ENCODE measurements at regions not wholly inside any gene's neighbourhood (a gene's known extent, or its start where the extent isn't known, plus 50 kb on each side); places are given as distances from the start of the nearest gene placed in this dataset.

DNA sequence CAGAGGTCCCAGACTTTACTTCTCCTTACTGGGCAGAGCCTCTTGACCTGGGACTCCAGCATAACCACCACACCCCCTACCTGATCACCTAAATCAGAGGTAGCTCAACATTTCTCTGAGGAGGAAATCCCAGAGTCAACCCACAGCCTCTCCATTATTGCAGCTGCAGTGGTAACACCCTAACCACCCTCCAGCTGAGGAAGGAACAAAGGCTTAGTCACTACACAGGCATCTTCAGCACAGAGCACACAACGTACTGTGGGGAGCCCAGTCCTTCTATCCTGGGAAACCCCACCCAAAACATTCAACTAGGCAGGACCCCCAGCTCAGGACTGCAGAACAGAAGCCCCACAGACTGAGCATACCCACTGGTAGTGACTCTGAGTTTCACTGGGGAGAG is 824.7 kb upstream of the SLITRK5 start:
- TF ChIP-seq TCF12 (IDR thresholded peaks at IDR 0.05; ENCODE audit: low read depth) (no peak), RAD21 (IDR thresholded peaks at IDR 0.05; ENCODE audit: low read depth) (no peak), EP300 (IDR thresholded peaks at IDR 0.05; ENCODE audit: borderline replicate concordance) (no peak), ZBTB7A (IDR thresholded peaks at IDR 0.05; ENCODE audit: low read depth) (no peak)
- TF ChIP-seq, protein P1, sequence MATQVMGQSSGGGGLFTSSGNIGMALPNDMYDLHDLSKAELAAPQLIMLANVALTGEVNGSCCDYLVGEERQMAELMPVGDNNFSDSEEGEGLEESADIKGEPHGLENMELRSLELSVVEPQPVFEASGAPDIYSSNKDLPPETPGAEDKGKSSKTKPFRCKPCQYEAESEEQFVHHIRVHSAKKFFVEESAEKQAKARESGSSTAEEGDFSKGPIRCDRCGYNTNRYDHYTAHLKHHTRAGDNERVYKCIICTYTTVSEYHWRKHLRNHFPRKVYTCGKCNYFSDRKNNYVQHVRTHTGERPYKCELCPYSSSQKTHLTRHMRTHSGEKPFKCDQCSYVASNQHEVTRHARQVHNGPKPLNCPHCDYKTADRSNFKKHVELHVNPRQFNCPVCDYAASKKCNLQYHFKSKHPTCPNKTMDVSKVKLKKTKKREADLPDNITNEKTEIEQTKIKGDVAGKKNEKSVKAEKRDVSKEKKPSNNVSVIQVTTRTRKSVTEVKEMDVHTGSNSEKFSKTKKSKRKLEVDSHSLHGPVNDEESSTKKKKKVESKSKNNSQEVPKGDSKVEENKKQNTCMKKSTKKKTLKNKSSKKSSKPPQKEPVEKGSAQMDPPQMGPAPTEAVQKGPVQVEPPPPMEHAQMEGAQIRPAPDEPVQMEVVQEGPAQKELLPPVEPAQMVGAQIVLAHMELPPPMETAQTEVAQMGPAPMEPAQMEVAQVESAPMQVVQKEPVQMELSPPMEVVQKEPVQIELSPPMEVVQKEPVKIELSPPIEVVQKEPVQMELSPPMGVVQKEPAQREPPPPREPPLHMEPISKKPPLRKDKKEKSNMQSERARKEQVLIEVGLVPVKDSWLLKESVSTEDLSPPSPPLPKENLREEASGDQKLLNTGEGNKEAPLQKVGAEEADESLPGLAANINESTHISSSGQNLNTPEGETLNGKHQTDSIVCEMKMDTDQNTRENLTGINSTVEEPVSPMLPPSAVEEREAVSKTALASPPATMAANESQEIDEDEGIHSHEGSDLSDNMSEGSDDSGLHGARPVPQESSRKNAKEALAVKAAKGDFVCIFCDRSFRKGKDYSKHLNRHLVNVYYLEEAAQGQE (IDR thresholded peaks at IDR 0.05; ENCODE audit: low read depth), result no peak
- TF ChIP-seq, protein P2, sequence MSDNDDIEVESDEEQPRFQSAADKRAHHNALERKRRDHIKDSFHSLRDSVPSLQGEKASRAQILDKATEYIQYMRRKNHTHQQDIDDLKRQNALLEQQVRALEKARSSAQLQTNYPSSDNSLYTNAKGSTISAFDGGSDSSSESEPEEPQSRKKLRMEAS (IDR thresholded peaks at IDR 0.05), result no peak

DNA sequence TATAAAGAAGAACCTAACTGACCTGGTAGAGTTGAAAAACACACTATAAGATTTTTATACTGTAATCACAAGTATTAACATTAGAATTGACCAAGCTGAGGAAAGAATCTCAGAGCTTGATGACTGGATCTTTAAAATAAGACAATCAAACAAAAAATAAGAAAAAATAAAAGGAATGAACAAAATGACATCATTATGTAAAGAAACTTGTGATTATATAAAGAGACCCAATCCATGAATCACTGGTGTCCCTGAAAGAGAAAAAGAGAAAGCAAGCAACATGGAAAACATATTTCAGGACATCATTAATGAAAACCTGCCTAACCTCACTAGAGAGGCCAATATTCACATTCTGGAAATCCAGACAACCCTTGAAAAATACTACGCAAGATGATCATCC is 822.5 kb upstream of the SLITRK5 start:
- TF ChIP-seq CREB1 (IDR thresholded peaks at IDR 0.05; ENCODE audit: low read depth) (no peak), TCF12 (IDR thresholded peaks at IDR 0.05; ENCODE audit: low read depth) (no peak), TAF1 (IDR thresholded peaks at IDR 0.05; ENCODE audit: low read depth) (no peak), CEBPB (IDR thresholded peaks at IDR 0.05) (no peak), FOXM1 (IDR thresholded peaks at IDR 0.05; ENCODE audit: borderline replicate concordance, low read depth) (no peak), EP300 (IDR thresholded peaks at IDR 0.05; ENCODE audit: borderline replicate concordance) (no peak), EGR1 (IDR thresholded peaks at IDR 0.05) (no peak), ZBTB7A (IDR thresholded peaks at IDR 0.05; ENCODE audit: low read depth) (no peak)
- TF ChIP-seq, protein P1 (IDR thresholded peaks at IDR 0.05; ENCODE audit: low read depth), result no peak
- TF ChIP-seq, protein P3, sequence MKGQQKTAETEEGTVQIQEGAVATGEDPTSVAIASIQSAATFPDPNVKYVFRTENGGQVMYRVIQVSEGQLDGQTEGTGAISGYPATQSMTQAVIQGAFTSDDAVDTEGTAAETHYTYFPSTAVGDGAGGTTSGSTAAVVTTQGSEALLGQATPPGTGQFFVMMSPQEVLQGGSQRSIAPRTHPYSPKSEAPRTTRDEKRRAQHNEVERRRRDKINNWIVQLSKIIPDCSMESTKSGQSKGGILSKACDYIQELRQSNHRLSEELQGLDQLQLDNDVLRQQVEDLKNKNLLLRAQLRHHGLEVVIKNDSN (IDR thresholded peaks at IDR 0.05), result no peak
- TF ChIP-seq, protein P2 (IDR thresholded peaks at IDR 0.05), result no peak

DNA sequence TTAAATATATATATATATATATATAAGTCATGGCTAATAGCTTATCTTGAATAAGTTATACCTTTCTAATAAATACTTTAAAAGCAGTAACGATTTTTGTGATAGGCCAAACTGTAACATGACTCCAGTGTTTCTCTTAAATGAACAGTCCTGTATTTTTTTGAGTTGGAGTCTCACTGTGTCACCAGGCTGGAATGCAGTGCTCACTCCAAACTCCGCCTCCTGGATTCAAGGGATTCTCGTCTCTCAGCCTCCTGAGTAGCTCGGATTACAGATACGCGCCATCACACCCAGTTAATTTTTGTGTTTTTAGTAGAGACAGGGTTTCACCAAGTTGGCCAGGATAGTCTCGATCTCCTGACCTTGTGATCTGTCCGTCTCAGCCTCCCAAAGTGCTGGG is 814.2 kb upstream of the SLITRK5 start:
- TF ChIP-seq, protein P1 (IDR thresholded peaks at IDR 0.05; ENCODE audit: low read depth), result no peak
- TF ChIP-seq RAD21 (IDR thresholded peaks at IDR 0.05; ENCODE audit: low read depth) (no peak), YY1 (IDR thresholded peaks at IDR 0.05; ENCODE audit: low read depth) (no peak), FOXM1 (IDR thresholded peaks at IDR 0.05; ENCODE audit: borderline replicate concordance, low read depth) (peak; percentile 74), TCF12 (IDR thresholded peaks at IDR 0.05; ENCODE audit: low read depth) (no peak), EP300 (IDR thresholded peaks at IDR 0.05; ENCODE audit: borderline replicate concordance) (no peak), ZBTB7A (IDR thresholded peaks at IDR 0.05; ENCODE audit: low read depth) (no peak), NFIC (IDR thresholded peaks at IDR 0.05) (0 out of 2 replicates have a peak, but pooled peaks have one; percentile 16), CREB1 (IDR thresholded peaks at IDR 0.05; ENCODE audit: low read depth) (no peak), TAF1 (IDR thresholded peaks at IDR 0.05; ENCODE audit: low read depth) (no peak), EGR1 (IDR thresholded peaks at IDR 0.05) (no peak), CEBPB (IDR thresholded peaks at IDR 0.05) (no peak), TEAD4 (IDR thresholded peaks at IDR 0.05) (peak; percentile 80)
- TF ChIP-seq, protein P3 (IDR thresholded peaks at IDR 0.05), result no peak
- TF ChIP-seq, protein P2 (IDR thresholded peaks at IDR 0.05), result no peak

DNA sequence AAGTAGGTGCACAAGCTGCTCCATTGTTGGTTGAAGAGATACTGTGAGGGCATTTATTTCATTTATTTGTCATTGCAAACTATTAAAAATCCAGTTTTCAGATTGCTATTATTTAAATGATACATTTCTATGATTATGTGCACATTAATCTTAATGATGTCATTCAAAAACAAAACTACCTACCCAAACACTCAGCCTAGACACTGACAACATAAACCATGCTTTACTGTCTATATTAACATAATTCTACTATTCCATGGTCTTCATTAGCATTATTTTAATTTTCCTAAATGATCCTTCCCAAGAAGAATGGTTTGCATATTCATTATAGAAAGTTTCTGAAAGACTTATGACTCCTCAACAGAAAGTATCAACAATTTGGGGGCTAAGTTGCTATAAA is 813.0 kb upstream of the SLITRK5 start:
- TF ChIP-seq NFIC (IDR thresholded peaks at IDR 0.05), result no peak
- no peak for TF ChIP-seq ZBTB7A (IDR thresholded peaks at IDR 0.05; ENCODE audit: low read depth)
- TF ChIP-seq, protein P3 (IDR thresholded peaks at IDR 0.05), result no peak
- TF ChIP-seq TEAD4 (IDR thresholded peaks at IDR 0.05), result no peak
- no peak for TF ChIP-seq TCF12 (IDR thresholded peaks at IDR 0.05; ENCODE audit: low read depth)
- no peak for TF ChIP-seq YY1 (IDR thresholded peaks at IDR 0.05; ENCODE audit: low read depth)
- TF ChIP-seq EP300 (IDR thresholded peaks at IDR 0.05; ENCODE audit: borderline replicate concordance), result no peak
- no peak for TF ChIP-seq EGR1 (IDR thresholded peaks at IDR 0.05)
- no peak for TF ChIP-seq CREB1 (IDR thresholded peaks at IDR 0.05; ENCODE audit: low read depth)
- TF ChIP-seq TAF1 (IDR thresholded peaks at IDR 0.05; ENCODE audit: low read depth), result no peak
- no peak for TF ChIP-seq CEBPB (IDR thresholded peaks at IDR 0.05)
- no peak for TF ChIP-seq FOXM1 (IDR thresholded peaks at IDR 0.05; ENCODE audit: borderline replicate concordance, low read depth)
- TF ChIP-seq, protein P2 (IDR thresholded peaks at IDR 0.05), result no peak
- TF ChIP-seq RAD21 (IDR thresholded peaks at IDR 0.05; ENCODE audit: low read depth), result no peak
- TF ChIP-seq, protein P1 (IDR thresholded peaks at IDR 0.05; ENCODE audit: low read depth), result no peak

Measured in Ishikawa (cell line).